GM19372 (cell line): ENCODE measurements at regions not wholly inside any gene's neighbourhood (a gene's known extent, or its start where the extent isn't known, plus 50 kb on each side); places are given as distances from the start of the nearest gene placed in this dataset.

Source experiments
- ATAC-seq: cut with Tn5 transposase; IDR thresholded peaks from one replicate; pipeline ENCODE4 v1.9.1; 2021; ENCODE audit warnings: mild to moderate bottlenecking, low read depth, moderate library complexity; ENCODE audit not compliant: unreplicated experiment

GRCh38 chr2:128729051-128729450 is 410.4 kb upstream of the HS6ST1 start:
- no peak for ATAC-seq

DNA sequence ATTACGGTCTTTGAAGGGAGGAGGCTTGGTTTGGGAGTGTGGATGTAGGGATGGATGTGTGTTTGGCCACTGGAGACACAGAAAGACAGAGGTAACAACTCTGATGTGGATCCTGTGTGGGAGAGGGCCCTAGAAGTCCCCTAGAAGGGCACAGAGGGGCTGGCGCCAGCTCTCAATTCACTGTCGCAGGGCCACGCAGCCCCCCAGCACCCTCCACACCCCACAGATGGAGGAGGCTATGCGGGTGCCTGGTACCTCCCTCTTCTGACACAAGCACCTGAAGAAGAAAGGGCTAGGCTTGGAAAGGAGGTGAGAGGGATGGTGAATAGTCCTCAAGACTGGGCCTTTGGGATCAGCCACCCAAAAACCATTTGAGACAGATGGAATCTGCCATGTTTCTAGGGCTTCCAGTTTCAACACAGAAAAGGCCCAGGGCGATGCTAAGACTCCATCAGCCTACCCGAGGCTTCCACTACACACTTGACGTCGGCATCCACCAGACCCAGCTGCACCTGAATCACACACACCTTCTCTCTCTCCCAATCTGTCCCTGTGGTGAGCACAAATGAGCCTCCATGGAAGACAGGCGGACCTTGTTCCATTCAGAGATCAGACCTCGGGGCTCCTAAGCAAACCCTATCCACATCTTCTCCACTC is 413.5 kb upstream of the HS6ST1 start:
- no peak for ATAC-seq

GRCh38 chr2:128732976-128733431 is 414.3 kb upstream of the HS6ST1 start:
- ATAC-seq = no peak

- ATAC-seq = no peak
These were observed 414.8 kb upstream of the HS6ST1 start for GRCh38 chr2:128733450-128733849.

DNA sequence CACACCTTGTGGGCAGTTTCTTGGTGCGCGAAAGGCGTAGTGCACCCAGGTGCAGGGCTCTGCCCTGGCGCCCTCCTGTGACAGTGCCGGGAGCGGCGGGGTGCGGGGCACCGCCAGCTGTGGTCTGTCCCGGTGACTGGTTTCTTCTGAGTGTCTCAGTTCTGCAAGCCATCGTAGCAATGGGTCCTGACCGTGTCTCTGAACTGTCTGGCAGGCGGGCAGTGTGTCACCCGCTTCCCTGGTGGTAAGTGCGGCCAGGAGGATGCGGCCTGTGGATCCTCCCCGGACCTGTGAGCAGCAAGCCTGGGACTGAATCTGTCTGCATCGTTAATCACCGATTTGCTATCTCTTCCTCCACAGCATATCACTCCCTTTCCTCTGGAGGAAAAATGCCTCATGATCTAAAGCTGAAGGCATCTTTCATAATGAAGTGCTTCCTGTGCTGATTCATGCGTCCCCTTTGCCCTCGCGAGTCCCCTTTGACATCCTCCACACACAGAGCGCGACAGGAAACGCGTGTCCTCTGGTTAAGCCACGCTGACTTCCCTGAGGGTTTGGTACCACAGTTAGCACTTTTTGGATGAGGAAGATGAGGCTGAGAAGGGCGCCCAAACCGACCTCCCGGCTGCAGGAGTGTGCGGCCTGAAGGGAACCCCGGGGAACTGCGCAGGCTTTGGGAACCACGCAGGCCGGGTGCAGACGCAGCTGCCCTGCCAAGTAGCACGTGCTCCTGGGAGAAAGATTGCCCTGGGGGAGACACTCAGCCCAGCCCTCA is 416.0 kb upstream of the HS6ST1 start:
- no peak for ATAC-seq

DNA sequence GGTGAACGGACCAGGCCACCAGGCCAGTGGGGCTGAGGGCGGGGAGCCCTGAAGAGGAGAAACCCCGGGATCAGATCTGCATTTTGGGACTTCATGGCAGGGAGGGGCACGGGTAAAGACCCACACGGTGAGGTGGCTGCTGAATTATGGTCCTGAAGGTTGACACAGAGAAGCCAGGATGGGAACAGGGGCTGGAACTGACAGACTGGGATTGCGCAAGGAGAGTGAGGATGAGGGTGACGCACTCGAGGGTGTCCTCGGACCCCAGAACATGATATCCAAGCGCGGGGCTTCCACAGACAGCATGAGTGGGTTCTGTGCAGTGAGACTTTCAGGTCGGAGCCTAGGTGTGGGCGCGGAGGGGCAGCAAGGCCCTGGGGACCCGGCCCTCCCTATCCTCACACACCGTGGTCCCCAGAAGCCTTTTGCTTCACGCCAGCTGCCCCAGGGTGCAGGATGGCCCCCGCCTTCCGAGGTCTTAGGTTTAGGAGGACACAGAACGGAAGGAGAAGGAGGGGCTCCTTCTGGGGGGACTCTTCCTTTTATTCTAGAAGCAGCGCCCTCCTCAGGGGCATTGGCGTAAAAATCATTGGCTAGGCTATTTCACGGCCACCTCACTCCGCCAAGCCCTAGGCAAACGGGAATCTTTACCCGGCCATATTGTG is 416.8 kb upstream of the HS6ST1 start:
- ATAC-seq = no peak

- ATAC-seq = no peak
These were observed 417.5 kb upstream of the HS6ST1 start for GRCh38 chr2:128736046-128736688.

DNA sequence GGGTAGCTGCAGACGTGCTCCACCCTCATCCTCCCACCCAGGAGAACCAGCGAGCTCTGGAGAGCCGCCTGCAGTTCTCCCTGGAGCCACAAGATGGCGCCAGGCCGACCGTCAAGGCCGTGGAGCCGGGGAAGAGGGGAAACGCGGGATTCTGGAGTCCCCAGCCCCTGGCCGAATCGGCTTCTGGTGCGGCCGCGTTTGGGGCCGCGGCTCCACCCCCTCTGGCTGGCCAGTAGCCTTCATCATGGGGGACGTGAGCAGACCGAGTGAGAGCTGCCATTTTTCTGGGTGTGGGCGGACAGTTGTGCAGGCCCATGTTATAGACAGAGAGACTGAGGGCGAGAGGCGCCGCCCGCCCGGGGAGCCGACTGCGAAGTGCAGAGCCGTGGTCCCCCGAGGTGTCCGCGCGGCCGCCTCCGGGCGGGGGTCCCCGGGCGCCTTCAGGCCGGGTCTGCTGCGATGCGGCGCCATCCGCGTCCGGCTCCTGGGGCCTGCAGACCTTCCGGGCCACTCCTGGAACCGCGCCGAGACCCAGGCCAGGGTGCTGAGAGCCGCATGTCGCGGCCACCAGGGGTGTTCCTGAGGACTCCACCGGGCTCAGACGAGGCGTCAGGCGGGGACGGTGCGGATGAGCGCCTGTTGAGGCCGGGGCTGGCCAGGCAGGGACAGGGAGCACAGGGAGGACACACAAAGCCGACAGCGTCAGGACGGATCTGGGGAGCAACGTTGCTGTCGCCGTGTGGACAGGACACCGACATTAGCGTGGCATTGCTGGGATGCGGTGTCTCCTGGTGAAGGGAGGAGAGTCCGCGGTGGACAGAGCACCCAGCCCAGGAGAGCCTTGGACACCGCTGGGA is 418.2 kb upstream of the HS6ST1 start:
- peak; percentile 82 for ATAC-seq

DNA sequence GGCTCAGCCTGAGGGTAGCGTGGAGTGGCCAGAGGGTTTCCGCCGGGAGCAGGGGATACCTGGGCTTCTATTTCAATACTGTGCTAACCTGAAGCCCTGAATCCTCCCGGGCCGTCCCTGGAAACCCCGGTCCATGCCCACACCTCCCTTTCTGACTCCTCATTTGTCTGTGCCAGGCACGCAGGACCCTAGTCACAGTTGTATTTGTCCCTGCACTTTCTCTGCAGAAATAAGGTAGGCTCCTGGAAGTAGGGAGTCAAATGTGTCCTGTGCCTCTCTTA is 418.8 kb upstream of the HS6ST1 start:
- ATAC-seq = no peak

GRCh38 chr2:128738446-128739110 is 419.9 kb upstream of the HS6ST1 start:
- no peak for ATAC-seq

- no peak for ATAC-seq
These were observed 423.8 kb upstream of the HS6ST1 start for GRCh38 chr2:128742467-128742866.

DNA sequence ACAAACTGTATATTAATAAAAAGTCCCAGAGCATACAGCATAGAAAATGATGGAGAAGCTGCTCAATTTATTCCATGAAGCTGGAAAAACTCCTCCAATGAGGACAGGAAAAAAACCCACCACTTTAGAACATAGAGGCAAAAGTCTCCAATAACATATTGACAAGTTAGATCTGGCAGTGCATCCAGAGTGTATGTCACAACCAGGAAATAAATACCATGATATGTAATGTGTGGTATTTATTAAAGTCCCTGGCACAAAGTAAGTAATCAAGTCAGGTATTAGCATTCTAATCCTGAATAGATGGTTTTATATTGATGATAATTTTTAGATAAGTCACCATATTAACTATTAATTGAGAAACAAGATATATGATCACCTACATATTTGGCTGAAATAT is 427.3 kb upstream of the HS6ST1 start:
- no peak for ATAC-seq

DNA sequence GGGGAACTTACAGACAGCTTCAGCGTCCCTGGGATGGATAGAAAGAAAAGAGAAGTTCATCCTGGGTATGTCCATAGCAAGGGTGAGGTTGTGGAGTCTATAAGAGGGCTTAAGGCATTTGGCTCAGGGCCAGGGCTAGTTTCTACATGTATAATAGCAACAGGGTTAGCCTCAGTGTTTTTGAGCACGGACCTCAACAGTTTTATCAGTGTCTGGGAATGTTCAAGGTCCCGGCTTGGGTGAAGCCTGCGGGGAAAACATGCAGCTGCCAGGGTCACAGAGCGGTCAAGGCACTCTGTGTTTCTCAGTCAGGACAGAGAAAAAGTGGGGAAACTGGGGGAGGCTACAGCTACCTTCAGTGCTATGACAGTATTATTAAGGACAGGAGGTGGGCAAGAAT is 427.7 kb upstream of the HS6ST1 start:
- no peak for ATAC-seq

- no peak for ATAC-seq
These were observed 429.7 kb upstream of the HS6ST1 start for GRCh38 chr2:128748336-128748735.

GRCh38 chr2:128748835-128749605 is 430.4 kb upstream of the HS6ST1 start:
- ATAC-seq = no peak

DNA sequence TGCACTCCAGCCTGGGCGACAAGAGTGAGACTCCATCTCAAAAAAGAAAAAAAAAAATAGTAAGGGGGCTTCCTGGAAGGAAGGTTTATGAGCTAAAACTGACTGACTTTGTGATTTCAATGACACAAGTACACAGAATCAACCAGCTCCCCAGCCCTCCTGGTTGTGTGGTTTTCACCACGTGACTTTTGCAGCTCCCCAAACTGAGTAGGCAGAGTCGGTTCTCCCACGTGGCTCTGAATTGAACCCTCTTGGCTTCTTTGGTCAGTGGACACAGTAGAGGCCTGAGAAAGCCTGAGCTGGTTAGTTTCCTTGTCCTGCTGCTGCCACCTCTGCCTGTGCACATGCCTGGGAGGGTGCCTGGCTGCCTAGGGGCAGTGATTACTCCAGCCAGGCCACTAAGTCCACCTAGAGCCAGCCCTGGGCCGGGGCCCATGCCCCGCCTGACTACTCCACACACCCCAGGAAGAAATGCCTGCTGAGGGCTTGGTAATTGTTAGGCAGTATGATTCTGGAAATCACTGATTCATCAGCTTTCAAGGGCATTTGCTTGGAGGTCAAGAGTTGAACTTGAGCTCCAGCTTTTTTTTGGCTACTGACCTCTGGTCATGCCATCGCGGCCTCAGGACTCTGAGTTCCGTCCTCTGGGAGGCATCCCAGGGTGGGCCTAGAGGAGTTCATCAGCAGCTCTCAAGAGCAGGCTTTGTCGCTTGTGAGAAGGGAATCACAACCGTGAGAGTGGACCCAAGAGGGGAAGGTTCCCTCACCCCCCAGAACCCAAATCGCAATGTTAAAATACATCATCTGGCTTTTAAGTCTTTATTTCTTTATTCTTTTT is 431.9 kb upstream of the HS6ST1 start:
- no peak for ATAC-seq

DNA sequence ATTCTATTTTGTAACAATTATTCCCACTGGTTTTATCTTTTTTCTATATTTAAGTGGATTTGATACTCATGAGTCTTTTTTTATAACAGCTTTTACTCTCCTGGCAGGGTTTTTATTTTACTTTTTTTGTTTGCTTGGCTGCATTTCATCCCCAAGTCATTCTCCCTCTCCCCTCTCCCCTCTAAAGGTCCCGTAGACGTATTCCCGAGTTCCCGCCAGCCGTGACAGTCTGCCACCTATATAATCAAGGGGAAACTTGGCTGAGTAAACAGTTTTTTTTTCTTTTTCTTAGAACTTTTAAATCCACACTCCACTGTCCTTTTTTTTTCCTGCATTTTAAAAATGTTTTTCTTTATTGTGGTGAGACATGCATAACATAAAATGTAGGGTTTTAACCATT is 433.1 kb upstream of the HS6ST1 start:
- ATAC-seq = no peak

DNA sequence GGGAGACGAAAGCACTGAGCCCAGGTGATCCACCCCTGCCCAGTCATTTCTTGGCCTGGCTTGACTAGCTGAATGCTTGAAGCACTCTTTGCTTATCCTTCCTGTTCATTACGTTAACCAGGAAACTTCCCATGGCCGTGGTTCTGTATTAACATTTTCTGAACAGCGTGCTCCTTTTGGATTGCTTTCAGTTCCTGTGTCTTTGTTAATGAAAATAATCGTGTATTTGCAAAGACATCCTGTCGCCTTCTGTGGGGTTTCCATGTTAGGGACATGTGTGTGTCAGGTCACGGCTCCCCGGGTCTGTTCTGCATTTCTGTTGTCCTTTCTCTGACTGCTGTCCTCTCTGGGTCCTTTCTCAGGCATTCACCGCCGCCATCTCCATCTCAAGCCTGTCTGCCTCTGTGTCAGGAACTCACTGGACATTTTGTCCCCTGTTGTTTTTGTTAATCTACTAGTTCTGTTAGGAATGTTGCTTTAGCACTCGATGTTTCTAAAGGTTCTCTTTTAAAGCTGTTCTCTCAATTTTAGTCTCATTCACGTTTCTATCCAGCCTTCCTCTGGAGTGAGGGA is 434.1 kb upstream of the HS6ST1 start:
- ATAC-seq = no peak
